ENCODE measurements at regions not wholly inside any gene's neighbourhood (a gene's known extent, or its start where the extent isn't known, plus 50 kb on each side); places are given as distances from the start of the nearest gene placed in this dataset.
A peak's percentile ranks its signal among the peaks of the same experiment; 100 is the strongest.

GRCh38 chr5:21665524-21665923 lies 1187.6 kb downstream of the CDH12 start:
- no peak for TF ChIP-seq CTCF (IDR thresholded peaks at IDR 0.05; ENCODE audit: low read depth, low read length)
- DNase-seq (ENCODE audit: low read depth in 2 of 2) = no peak
- H3K4me3 ChIP-seq (replicated peaks in 1 of 2; ENCODE audit: low read depth in 2 of 2, low read length in 2 of 2) = no peak overlapping the region

DNA sequence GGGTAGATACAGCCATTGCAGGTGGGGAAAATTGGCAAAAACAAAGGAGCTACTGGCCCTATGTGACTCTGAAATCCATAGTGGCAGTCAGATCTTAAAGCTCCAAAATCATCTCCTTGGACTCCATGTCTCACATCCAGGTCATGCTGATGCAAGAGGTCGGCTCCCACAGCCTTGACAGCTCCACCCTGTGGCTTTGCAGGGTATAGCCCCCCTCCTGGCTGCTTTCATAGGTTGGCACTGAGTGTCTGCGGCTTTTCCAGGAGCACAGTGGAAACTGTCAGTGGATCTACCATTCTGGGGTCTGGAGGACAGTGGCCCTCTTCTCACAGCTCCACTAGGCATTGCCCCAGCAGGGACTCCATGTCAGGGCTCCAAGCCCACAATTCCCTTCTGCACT lies 1190.1 kb downstream of the CDH12 start:
- no peak for DNase-seq (ENCODE audit: low read depth in 2 of 2)
- TF ChIP-seq CTCF (IDR thresholded peaks at IDR 0.05; ENCODE audit: low read depth, low read length) = peak; percentile 5
- no peak overlapping the region for H3K4me3 ChIP-seq (replicated peaks in 1 of 2; ENCODE audit: low read depth in 2 of 2, low read length in 2 of 2)

DNA sequence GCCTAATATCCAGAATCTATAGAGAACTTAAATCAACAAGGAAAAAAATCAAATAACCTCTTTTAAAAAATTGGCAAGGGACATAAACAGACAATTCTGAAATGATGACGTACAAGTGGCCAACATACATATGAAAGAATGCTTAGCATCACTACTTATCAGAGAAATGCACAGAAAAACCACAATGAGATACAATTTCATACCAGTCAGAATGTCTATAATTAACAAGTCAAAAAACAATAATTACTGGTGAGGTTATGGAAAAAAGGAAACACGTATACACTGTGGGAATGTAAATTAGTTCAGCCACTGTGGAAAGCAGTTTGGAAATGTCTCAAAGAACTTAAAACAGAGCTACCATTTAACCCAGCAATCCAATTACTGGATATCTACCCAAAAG lies 1192.0 kb downstream of the CDH12 start:
- H3K4me3 ChIP-seq (replicated peaks in 1 of 2; ENCODE audit: low read depth in 2 of 2, low read length in 2 of 2) = no peak overlapping the region
- no peak for DNase-seq (ENCODE audit: low read depth in 2 of 2)
- no peak for TF ChIP-seq CTCF (IDR thresholded peaks at IDR 0.05; ENCODE audit: low read depth, low read length)

DNA sequence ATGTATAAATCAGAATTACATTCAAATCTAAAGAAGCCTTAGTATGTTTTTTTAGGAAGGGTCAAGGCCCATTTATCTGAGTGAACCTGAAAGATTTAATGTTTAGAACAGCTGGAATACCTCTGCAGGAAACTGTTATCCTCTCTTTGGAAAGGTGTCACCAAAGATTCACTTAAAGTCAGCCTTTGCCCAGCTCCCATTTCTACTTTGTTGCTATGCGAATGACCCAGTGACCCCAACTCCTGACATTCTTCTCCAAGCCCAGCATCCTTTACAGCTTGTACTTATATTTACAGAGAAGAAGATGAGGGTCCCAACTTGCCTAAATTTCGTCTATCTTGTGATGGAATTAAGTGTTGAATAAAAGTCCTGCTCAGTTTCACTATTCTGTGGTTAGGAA lies 1198.6 kb downstream of the CDH12 start:
- no peak for DNase-seq (ENCODE audit: low read depth in 2 of 2)
- H3K4me3 ChIP-seq (replicated peaks in 1 of 2; ENCODE audit: low read depth in 2 of 2, low read length in 2 of 2) = no peak overlapping the region
- no peak for TF ChIP-seq CTCF (IDR thresholded peaks at IDR 0.05; ENCODE audit: low read depth, low read length)

DNA sequence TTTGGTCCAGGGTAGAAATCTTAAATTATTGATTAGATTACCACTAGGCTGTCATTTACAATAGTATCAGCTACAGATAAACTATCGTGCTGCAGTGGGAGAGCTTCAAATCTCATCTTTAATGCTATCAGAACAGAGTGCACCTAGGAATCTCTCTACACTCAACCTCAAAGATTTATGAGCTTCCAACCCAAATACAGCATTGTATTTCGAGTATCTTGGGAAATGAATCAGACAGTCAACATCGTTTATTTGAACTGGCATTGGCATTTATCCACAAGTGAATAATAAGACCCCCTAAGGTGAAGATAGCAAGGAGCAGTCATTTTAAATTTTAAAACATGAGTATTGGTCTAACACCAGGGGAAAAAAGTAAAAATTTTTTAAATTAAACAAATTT lies 1203.2 kb downstream of the CDH12 start:
- H3K4me3 ChIP-seq (replicated peaks in 1 of 2; ENCODE audit: low read depth in 2 of 2, low read length in 2 of 2) = no peak overlapping the region
- TF ChIP-seq CTCF (IDR thresholded peaks at IDR 0.05; ENCODE audit: low read depth, low read length) = no peak
- no peak for DNase-seq (ENCODE audit: low read depth in 2 of 2)

DNA sequence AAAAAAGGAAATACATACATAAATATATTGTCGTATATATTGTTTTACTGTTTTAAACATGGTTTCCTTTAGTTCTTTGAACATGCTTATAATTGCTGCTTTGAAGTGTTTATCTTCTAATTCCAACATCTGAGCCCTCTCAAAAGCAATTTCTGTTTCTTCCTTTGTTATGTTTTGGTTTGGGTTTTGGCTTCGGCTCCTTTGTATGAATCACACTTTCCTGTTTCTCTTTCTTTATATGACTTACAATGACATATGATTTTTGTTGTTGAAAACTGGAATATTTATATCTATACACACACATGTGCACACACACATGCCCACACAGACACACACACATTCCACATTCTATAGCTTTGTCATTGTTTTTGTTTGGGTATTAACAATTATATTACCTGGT lies 1206.7 kb downstream of the CDH12 start:
- DNase-seq (ENCODE audit: low read depth in 2 of 2) = peak in 1 of 2 donors; percentile 49
- TF ChIP-seq CTCF (IDR thresholded peaks at IDR 0.05; ENCODE audit: low read depth, low read length) = no peak
- no peak overlapping the region for H3K4me3 ChIP-seq (replicated peaks in 1 of 2; ENCODE audit: low read depth in 2 of 2, low read length in 2 of 2)

- DNase-seq (ENCODE audit: low read depth in 2 of 2) = no peak
- TF ChIP-seq CTCF (IDR thresholded peaks at IDR 0.05; ENCODE audit: low read depth, low read length) = no peak
- H3K4me3 ChIP-seq (replicated peaks in 1 of 2; ENCODE audit: low read depth in 2 of 2, low read length in 2 of 2) = no peak overlapping the region
Observed at GRCh38 chr5:21644032-21644431, 1209.1 kb downstream of the CDH12 start.
